ENCODE measurements at regions not wholly inside any gene's neighbourhood (a gene's known extent, or its start where the extent isn't known, plus 50 kb on each side); places are given as distances from the start of the nearest gene placed in this dataset.

- TF ChIP-seq CTCF (IDR thresholded peaks at IDR 0.05; ENCODE audit: insufficient read depth, low read depth, low read length, missing control alignments), result no peak
- no peak overlapping the region for H3K4me3 ChIP-seq (ENCODE audit: low read length)
- no peak for DNase-seq (ENCODE audit: low read depth)
These were observed 308.5 kb downstream of the ADCYAP1 start for GRCh38 chr18:1213126-1213525.

GRCh38 chr18:1222880-1223279, 318.2 kb downstream of the ADCYAP1 start:
- no peak for DNase-seq (ENCODE audit: low read depth)
- H3K4me3 ChIP-seq (ENCODE audit: low read length), result no peak overlapping the region
- TF ChIP-seq CTCF (IDR thresholded peaks at IDR 0.05; ENCODE audit: insufficient read depth, low read depth, low read length, missing control alignments), result no peak

GRCh38 chr18:1227025-1227424, 322.4 kb downstream of the ADCYAP1 start:
- no peak overlapping the region for H3K4me3 ChIP-seq (ENCODE audit: low read length)
- TF ChIP-seq CTCF (IDR thresholded peaks at IDR 0.05; ENCODE audit: insufficient read depth, low read depth, low read length, missing control alignments), result no peak
- DNase-seq (ENCODE audit: low read depth), result no peak

- no peak overlapping the region for H3K4me3 ChIP-seq (ENCODE audit: low read length)
- no peak for TF ChIP-seq CTCF (IDR thresholded peaks at IDR 0.05; ENCODE audit: insufficient read depth, low read depth, low read length, missing control alignments)
- DNase-seq (ENCODE audit: low read depth), result no peak
These were observed 325.0 kb downstream of the ADCYAP1 start for GRCh38 chr18:1229634-1230033.

GRCh38 chr18:1232867-1233266, 328.2 kb downstream of the ADCYAP1 start:
- DNase-seq (ENCODE audit: low read depth), result no peak
- TF ChIP-seq CTCF (IDR thresholded peaks at IDR 0.05; ENCODE audit: insufficient read depth, low read depth, low read length, missing control alignments), result no peak
- no peak overlapping the region for H3K4me3 ChIP-seq (ENCODE audit: low read length)

- H3K4me3 ChIP-seq (ENCODE audit: low read length), result no peak overlapping the region
- no peak for DNase-seq (ENCODE audit: low read depth)
- no peak for TF ChIP-seq CTCF (IDR thresholded peaks at IDR 0.05; ENCODE audit: insufficient read depth, low read depth, low read length, missing control alignments)
These were observed 336.0 kb downstream of the ADCYAP1 start for GRCh38 chr18:1240701-1241100.

GRCh38 chr18:1244397-1245122, 339.9 kb downstream of the ADCYAP1 start:
- no peak for DNase-seq (ENCODE audit: low read depth)
- no peak overlapping the region for H3K4me3 ChIP-seq (ENCODE audit: low read length)

More at GRCh38 chr18:1244397-1245122, 339.9 kb downstream of the ADCYAP1 start:
- no peak for TF ChIP-seq CTCF (IDR thresholded peaks at IDR 0.05; ENCODE audit: insufficient read depth, low read depth, low read length, missing control alignments)
